Heart right ventricle (tissue), 16 donors: ENCODE measurements at regions not wholly inside any gene's neighbourhood (a gene's known extent, or its start where the extent isn't known, plus 50 kb on each side); places are given as distances from the start of the nearest gene placed in this dataset.

Source experiments
- ATAC-seq, 8 donors: fragments of 200-7000 bp; cut with Tn5 transposase; one replicate each; pipeline ENCODE4 v1.9.1; 2020; ENCODE audit warnings: mild to moderate bottlenecking in 8 of 8, moderate library complexity in 8 of 8, moderate number of reproducible peaks in 1 of 8
- DNase-seq, 2 donors: peaks; one replicate each; pipeline ENCODE4 v3.0.0-alpha.2; 2020
- H3K27ac ChIP-seq, 10 donors: fragments of 200-600 bp; sonication (generic) in 2 of 10; one replicate each; pipeline versions ENCODE4 v1.5.0 to v1.8.0; 2020 to 2022; ENCODE audit warnings: mild to moderate bottlenecking in 3 of 10
- H3K27me3 ChIP-seq, 7 donors: fragments of 200-600 bp; one replicate each; pipeline ENCODE4 v1.8.0; 2021 to 2022; ENCODE audit warnings: mild to moderate bottlenecking in 2 of 7
- H3K36me3 ChIP-seq, 9 donors: fragments of 200-600 bp; sonication (generic) in 1 of 9; one replicate each; pipeline versions ENCODE4 v1.5.0 to v1.8.0; 2020 to 2022; ENCODE audit warnings: mild to moderate bottlenecking in 2 of 9
- H3K4me1 ChIP-seq, 9 donors: fragments of 200-600 bp; sonication (generic) in 1 of 9; one replicate each; pipeline versions ENCODE4 v1.5.0 to v1.8.0; 2020 to 2022; ENCODE audit warnings: mild to moderate bottlenecking in 4 of 9
- H3K4me3 ChIP-seq, 10 donors: fragments of 200-600 bp; sonication (generic) in 2 of 10; one replicate each; pipeline versions ENCODE4 v1.5.0 to v1.8.0; 2020 to 2022; ENCODE audit warnings: mild to moderate bottlenecking in 7 of 10, moderate library complexity in 2 of 10
- H3K9me3 ChIP-seq, 11 donors: fragments of 200-600 bp in 10 of 11; sonication (generic) in 2 of 11; one replicate each; pipeline versions ENCODE4 v1.5.0 to v1.8.0; 2013 to 2022; ENCODE audit warnings: mild to moderate bottlenecking in 2 of 11, control low read depth in 1 of 11, moderate library complexity in 1 of 11
- WGBS, 2 donors: extraction: QIAGEN DNeasy Blood & Tissue Kit; methylation state at CpG; one replicate each; pipeline ENCODE4 v1.1.7; 2013; ENCODE audit warnings: inconsistent platforms in 1 of 2; 5-methylcytosine and 5-hydroxymethylcytosine counted together
- intact Hi-C, 10 donors: fragments of 100-400 bp; cut with DNase I; formaldehyde crosslinking; loops; one replicate each; pipeline versions ENCODE4 v1.11.1 to v1.14.2; 2022
- TF ChIP-seq, protein P1 (sequence below), 9 donors: fragments of 200-600 bp; sonication (generic) in 2 of 9; IDR thresholded peaks; one replicate each; pipeline versions ENCODE4 v1.5.0 to v1.8.0; 2021 to 2022; ENCODE audit warnings: antibody characterized with exemption in 9 of 9, mild to moderate bottlenecking in 5 of 9, moderate library complexity in 1 of 9
- donor health status: Arrhythmogenic right ventricular cardiomyopathy.
- donor health status: ischemic (EF 13 %, LVEDD 7.1; RV severe dilation, severe dysfunction).
- donor health status: healthy with polysubstance abuse.
- donor health status: DM: no; HTN: yes; CAD: no.
- donor health status: DM: no; HTN: no; CAD: no.
- donor health status: ischemic (EF 25% LVEDD 6.9; RV normal size, moderate dysfunction).
- donor health status: ischemic (EF 25% LVEDD 5.7; RV mildly dilated, moderate dysfunction).
- donor health status: healthy.
- donor health status: DM: yes; HTN: yes; CAD: no.
- donor health status: Ischemic cardiomyopathy.
- donor health status: ischemic (EF 35%, LVEDD 5.7; RV mildly dilated, moderate dysfunction).
- donor health status: nonischemic (EF 11% LVEDD 7.7; RV severe dilation, severe dysfunction).
- donor health status: DM: yes; HTN: yes; CAD: no.
- donor health status: PGD.
- donor health status: ischemic (EF 29% LVEDD 5.4; RV normal size, mild dysfunction).
- donor health status: nonischemic (EF 23%, LVEDD 6.1; RV moderate dilation, normal function).

DNA sequence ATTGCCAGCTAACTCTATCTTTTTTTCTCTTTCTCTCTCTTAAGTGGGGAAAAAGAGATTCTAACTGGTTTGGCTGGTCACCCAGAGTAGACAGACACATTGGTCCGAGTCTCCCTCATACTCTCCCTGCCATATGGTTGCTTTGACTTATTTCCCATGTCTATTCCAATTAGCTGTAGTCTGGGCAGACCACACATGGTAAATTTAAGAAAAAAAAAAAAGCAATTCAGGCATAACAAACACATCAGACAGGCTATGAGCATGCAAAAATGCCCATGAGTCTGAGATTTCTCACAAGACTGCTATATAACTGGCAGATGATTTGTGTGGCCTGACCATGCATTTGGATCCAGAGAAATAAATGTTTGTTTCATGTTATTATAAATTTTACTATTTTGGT lies 110.2 kb upstream of the FGF10 start:
- Histone ChIP-seq H3K9me3 (no peaks in the 10 kb centered on the region), H3K4me3 (no peak overlapping the region), H3K4me1 (no peaks in the 10 kb centered on the region), H3K27me3 (no peaks in the 10 kb centered on the region), H3K36me3 (no peaks in the 10 kb centered on the region), H3K27ac (no peak overlapping the region)
- DNase-seq (no peak), ATAC-seq (no peak)
- WGBS, 2 donors = 82 to 91% methylated on average over 1 of the region's 1 CpG
- TF ChIP-seq, protein P1, sequence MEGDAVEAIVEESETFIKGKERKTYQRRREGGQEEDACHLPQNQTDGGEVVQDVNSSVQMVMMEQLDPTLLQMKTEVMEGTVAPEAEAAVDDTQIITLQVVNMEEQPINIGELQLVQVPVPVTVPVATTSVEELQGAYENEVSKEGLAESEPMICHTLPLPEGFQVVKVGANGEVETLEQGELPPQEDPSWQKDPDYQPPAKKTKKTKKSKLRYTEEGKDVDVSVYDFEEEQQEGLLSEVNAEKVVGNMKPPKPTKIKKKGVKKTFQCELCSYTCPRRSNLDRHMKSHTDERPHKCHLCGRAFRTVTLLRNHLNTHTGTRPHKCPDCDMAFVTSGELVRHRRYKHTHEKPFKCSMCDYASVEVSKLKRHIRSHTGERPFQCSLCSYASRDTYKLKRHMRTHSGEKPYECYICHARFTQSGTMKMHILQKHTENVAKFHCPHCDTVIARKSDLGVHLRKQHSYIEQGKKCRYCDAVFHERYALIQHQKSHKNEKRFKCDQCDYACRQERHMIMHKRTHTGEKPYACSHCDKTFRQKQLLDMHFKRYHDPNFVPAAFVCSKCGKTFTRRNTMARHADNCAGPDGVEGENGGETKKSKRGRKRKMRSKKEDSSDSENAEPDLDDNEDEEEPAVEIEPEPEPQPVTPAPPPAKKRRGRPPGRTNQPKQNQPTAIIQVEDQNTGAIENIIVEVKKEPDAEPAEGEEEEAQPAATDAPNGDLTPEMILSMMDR (IDR thresholded peaks at IDR 0.05) = no peak
- intact Hi-C loops = no loop called here

DNA sequence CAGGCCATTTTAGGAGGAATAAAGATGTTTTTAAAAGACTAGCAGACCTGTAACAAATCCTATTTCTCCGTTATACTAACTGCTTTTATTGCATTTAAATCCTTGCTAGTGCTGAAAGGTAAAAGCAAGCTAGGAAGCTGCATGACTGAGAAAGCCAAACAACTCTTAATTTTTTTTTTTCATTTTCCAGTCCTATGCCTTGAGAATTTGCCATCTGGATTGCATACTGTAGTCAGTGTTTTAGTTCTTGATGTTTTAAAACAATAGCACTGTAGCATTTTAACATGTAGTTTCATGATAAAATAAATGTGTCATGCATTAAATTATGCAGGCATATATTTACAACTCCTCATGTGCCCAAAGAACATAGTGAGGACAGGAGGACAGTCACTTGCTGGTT lies 108.4 kb upstream of the FGF10 start:
- Histone ChIP-seq H3K27me3 (no peaks in the 10 kb centered on the region), H3K4me1 (no peaks in the 10 kb centered on the region), H3K27ac (no peak overlapping the region), H3K36me3 (no peaks in the 10 kb centered on the region), H3K9me3 (peaks cover 0 to 8% (median 0%) of the 10 kb centered on the region in 11 donors), H3K4me3 (no peak overlapping the region)
- DNase-seq (no peak), ATAC-seq (no peak)
- TF ChIP-seq, protein P1 (IDR thresholded peaks at IDR 0.05) = no peak
- WGBS, 2 donors = 84 to 89% methylated on average over 1 of the region's 1 CpG
- intact Hi-C loops = no loop called here

DNA sequence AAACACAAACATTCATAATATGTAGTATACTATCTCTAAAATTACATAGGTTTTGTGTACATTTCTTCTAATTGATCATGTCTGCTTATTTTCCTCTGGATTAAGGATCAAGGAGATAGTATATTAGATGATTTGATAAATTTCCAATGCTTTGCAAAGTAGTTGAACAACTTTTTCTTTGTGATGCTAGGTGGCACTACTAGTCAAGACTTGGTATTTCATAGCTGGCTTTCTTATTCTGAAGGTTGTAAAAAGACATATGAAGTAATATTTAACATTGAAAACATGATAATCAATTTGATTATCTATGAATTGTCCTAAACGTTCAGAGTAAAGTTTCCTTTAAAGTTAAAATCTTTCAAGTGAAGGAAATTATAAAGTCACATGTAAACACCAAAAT lies 106.1 kb upstream of the FGF10 start:
- Histone ChIP-seq H3K4me3 (no peak overlapping the region), H3K9me3 (peaks cover 0 to 21% (median 0%) of the 10 kb centered on the region in 11 donors), H3K4me1 (no peaks in the 10 kb centered on the region), H3K36me3 (no peaks in the 10 kb centered on the region), H3K27ac (no peak overlapping the region), H3K27me3 (no peaks in the 10 kb centered on the region)
- ATAC-seq = no peak
- intact Hi-C loops = no loop called here
- no peak for DNase-seq
- WGBS, 2 donors = 44 to 76% methylated on average over 1 of the region's 1 CpG
- TF ChIP-seq, protein P1 (IDR thresholded peaks at IDR 0.05) = no peak

DNA sequence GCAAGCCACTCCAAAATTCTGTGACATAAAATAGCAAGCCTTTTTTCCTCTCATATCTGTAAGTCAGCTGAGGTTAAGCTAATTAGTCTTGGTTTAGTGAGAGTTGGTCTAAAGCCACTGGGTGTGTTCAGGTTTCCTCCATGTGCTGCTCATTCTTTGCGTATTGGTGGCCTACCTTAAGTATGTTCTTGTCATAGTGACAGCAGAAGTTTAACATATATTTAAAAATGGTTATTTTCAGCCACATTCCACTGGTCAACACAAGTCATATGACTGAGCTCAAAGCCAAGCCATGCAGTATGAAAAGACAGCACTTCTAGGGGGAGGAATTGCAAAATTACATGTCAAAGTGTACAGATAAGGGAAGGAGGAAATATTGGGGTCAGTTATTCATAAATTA lies 100.5 kb upstream of the FGF10 start:
- no peak for DNase-seq
- WGBS, 2 donors = 94 to 95% methylated on average over 1 of the region's 1 CpG

More for the DNA sequence above, 100.5 kb upstream of the FGF10 start:
- H3K4me3 ChIP-seq = no peak overlapping the region
- no peaks in the 10 kb centered on the region for H3K36me3 ChIP-seq
- H3K9me3 ChIP-seq = peaks cover 0 to 21% (median 0%) of the 10 kb centered on the region in 11 donors
- H3K27me3 ChIP-seq = peaks cover 0 to 6% (median 0%) of the 10 kb centered on the region in 7 donors
- TF ChIP-seq, protein P1 (IDR thresholded peaks at IDR 0.05) = no peak
- ATAC-seq = no peak
- intact Hi-C loops = no loop called here
- H3K4me1 ChIP-seq = no peaks in the 10 kb centered on the region
- H3K27ac ChIP-seq = no peak overlapping the region
